HG03442 (cell line): ENCODE measurements at regions not wholly inside any gene's neighbourhood (a gene's known extent, or its start where the extent isn't known, plus 50 kb on each side); places are given as distances from the start of the nearest gene placed in this dataset.
"Not testable (repeated sequence)": the region's sequence is repeated elsewhere in the genome, so short reads cannot be mapped to it uniquely, and the experiment has no call there.

Experiments
- ATAC-seq: cut with Tn5 transposase; IDR thresholded peaks from one replicate; pipeline ENCODE4 v1.9.1; 2021; ENCODE audit warnings: mild to moderate bottlenecking, moderate library complexity; ENCODE audit not compliant: unreplicated experiment

DNA sequence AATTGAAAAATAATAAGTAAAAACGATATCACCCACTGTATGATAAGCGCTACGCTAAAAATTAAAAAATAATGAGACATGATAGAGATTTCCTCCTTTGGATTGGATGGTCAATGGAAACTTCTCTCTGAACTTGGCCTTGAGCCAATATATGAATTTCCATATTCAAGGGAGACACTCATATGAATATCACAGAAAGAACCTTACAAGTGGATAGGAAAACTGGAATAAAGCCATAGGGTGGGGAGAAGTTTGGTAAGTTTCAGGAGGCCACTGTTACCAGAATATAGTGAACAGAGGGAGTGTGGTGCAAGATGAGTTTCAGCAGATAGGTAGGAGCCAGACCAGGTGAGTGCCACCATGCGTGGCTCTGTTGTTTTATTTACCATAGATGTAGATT lies 147.2 kb downstream of the SEM1 start:
- no peak for ATAC-seq

DNA sequence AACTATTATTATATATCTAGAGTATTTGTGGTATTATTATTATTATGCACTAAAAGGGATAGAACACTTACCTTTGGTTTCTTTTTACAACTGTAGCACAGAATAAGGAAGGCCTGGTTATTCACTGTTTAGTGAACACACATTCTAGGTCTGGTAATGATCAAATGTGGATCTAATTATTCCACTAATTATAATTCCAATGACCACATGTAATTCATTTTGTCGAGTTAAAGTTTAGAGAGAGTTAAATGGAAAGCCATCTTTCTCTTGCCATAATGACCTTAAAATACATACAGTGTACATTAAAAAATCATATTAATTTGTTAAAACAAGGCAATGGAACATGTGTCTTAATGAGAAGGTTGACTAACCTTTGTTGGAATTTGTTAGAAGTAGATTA lies 147.8 kb downstream of the SEM1 start:
- no peak for ATAC-seq

DNA sequence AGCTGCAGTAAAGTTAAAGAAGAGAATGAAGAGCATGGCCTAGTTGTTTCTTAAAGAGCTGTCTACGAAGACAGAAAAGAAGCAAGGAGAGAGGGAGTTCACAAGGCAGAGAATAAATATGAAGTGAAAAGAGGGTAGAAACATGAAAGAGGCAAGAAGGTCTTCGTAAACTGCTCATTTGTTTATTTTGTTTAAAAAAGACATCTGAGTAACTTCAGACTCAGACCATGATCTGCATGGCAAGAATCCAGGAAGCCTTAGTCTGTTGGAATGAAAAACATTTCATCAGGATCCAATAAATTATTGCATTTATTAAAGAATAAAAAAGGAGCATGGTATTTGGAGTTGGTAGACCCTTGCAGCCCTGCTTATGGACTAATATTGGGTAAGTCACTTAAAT lies 151.1 kb downstream of the SEM1 start:
- no peak for ATAC-seq

DNA sequence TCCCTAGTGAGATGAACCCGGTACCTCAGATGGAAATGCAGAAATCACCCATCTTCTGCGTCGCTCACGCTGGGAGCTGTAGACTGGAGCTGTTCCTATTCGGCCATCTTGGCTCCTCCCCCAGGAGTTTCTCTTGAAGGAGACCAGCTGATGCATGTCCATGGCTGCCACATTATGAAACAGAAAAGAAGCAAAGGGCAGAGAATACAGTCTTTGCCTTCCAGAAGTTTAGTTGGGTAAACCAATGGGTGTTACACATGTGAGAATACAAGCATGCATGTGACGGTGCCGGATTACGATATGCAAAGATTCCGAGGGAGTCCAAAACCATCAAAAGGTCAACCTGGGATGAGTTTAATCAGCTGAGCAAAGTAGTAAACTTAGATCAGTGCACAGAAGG lies 151.6 kb downstream of the SEM1 start:
- no peak for ATAC-seq

DNA sequence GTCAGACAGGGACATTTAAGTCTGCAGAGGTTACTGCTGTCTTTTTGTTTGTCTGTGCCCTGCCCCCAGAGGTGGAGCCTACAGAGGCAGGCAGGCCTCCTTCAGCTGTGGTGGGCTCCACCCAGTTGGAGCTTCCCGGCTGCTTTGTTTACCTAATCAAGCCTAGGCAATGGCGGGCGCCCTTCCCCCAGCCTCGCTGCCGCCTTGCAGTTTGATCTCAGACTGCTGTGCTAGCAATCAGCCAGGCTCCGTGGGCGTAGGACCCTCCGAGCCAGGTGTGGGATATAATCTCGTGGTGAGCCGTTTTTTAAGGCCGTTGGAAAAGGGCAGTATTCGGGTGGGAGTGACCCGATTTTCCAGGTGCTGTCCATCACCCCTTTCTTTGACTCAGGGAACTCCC lies 152.0 kb downstream of the SEM1 start:
- ATAC-seq: not testable (repeated sequence)

DNA sequence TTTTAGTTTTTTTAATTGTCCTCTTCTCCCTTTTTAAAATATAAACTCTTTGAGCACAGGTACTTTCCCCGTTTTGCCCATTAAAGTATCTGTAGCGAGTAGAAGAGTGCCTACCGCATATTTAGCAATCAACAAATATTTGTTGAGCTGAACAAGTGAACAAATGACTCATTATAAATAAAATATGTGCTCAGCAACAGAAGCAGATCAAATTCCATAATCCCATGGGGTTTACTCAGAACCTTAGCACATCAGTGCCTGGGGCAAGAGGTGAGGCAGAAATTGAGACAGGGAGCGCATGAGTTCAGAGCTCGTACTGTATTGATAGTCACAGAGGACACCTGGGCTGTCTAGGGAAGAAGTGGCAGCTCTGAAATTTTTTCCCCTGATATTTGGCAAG lies 161.0 kb downstream of the SEM1 start:
- ATAC-seq: no peak

DNA sequence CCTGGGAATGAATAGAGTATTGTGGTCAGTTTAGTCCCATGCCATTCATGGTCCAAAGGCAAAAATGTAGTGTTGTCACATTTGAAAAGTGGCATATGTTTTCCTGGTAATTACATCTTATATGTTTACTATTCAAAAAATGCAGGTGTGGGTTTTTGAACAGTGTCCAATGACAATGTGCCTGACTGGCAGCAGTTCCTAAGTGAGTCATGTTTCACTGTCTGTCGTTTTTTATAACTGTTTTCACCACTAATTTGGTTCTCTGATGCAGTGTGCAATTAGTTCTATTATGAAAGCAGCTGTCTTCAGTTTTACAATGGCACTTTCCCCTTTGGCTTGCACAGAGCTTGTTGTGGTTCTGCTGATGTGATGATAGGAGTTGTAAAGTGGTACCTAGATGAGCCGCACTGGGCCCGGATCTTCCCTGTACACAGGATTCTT lies 162.3 kb downstream of the SEM1 start:
- no peak for ATAC-seq

DNA sequence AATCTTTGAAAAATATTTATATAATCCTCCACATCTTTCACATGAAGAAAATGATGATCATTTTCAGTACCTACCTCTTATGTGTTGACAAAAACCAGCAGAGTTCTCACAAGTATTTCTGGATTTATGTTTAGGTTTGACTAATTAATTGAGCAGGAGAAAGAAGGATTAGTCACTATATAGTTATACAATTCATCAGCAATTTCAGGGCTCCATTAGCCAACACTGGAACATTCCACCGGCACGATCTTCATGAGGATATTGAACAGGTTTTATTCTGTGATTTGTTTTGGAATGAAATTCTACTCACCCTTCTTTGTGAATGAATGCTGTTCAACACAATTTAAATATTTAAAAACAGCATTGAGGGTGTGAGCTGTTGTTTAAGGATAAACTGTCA lies 163.2 kb downstream of the SEM1 start:
- no peak for ATAC-seq

DNA sequence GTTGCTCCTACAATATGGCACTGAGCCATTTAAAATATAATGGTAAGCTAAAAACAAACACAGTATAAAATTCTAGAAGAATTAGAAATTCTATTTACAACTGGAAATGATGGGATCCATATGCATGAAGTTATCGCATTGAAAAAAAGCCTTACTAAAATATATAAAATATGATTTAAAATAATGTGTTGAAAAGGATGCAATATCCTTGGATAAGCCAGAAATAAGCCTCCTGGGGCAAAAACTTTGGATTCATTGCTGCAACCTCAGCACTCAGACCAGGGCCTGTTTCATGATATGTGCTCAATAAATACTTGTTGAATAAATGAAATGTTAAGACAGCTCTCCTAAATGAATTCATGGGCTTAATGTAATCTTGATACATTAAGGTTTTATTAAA lies 170.2 kb downstream of the SEM1 start:
- no peak for ATAC-seq

DNA sequence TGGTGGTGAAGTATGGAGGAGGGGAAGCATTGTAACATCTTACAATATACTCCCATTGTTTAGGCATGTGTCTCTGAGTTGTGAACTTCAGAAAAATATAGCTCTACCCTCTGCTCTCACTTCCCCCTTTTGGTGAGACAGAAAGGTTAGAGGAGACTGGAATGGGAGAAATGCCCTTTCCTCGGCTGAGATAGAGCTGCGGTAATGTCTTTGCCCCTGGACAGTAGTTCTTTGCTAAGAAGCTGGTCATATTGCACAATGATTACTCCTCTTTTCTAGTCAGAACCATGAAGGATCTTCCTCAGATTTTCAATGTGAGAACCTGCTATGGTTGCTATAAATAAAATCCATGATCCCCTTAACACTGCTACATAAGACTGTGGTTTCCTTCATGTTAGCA lies 171.0 kb downstream of the SEM1 start:
- no peak for ATAC-seq

DNA sequence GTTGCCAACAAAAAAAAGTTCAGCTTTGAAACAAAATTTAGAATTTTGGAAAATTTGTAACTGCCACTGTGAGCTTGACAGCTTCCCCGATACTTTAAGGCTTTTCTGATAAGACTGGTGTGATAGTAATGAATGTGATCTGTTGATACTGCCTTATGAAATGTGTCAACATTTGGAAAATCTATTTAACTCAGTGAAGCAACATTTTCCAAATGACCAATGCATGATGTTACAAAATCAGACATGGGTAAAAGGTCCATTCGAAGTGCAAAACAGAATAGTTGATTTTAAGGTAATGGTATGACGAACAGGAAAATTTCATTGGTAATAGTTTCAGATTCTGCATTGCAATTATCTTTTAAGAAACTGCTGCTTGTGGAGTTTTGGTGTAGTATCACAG lies 175.4 kb downstream of the SEM1 start:
- no peak for ATAC-seq

DNA sequence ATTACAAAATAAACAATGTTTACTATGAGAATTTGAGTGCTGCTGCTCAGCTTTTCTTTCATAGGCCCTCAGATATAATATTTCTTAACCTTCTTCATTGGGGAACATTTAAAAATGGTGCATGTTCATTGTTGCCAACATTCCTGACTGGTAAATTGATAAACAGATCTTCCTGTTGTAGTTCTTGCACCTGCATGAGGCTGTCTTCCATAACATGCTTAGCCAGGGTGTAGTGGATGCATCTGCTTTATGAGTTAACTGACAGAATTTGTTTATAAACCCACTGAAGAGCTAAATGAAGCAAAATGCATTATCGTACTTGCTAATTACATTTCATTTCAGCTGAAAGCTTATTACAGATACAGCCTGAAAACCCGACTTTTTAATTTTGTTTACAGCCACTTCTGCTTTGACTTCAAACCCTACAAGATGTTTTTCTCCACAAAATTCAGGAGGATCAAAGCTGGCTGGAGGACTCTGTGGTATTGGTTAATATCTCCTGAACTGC lies 177.2 kb downstream of the SEM1 start:
- ATAC-seq: no peak

DNA sequence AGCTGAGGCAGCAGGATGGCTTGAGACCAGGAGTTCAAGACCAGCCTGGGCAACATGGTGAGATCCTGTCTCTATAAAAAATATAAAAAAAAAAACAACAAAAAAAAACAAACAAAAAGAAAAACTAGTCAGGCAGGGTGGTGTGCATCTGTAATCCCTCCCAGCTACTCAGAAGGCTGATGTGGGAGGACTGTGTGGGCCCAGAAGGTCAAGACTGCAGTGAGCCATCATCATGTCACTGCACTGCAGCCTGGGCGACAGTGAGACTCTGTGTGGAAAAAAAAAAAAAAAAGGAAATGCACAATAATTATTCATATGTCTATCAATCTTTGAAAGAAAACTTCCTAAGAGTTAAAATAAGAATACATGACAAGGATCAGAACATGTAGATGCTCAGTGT lies 178.3 kb downstream of the SEM1 start:
- ATAC-seq: no peak

DNA sequence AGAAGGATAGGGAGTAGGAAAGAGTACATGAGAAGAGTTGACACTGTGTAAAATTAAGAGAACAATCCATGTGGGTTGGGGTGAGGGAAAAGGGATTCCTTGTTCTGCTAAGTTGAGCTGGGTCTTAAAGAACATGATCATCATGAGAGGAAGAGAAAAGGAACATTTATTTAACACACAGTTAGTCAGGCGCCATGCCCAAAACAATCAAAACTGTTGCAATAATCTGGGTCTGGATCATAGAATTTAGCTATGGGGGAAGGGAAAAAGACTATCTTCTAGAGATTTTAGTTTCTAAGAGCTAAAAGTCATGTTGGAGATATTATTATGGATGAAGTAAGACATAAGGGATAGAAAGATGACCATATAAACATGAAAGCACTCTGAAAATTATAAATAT lies 178.9 kb downstream of the SEM1 start:
- ATAC-seq: no peak

DNA sequence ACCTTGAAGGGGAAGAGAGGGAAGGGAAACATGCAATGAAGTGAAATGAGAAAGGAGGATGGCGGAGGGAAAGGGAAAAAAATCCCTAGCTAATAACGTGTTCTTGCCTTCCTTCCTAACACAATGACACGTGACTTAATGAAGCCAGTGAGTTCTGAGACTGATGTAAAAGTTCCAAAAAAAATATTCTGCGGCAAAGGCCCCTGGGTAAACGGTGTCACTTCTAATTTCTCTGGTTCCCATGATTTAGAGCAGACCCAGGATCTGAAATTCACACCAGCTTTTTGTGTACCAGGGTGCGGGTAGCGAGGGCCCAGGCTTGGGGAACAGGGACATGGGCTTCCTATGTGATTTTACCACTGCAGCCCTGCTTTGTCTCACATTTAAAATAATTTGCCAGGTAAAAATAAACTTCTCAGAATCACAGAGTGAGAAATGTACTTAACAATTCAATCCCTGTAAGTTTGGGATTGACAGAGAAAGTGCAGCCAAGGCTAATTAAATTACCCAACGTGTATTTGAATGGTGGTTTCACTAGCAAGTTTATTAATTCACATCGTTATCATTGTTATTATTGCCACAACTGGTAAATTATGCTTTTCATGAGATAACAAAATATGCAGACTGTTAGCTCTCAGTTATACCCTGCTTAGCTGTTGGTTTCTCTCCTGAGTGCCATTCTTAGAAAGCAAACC lies 182.4 kb downstream of the SEM1 start:
- ATAC-seq: no peak

DNA sequence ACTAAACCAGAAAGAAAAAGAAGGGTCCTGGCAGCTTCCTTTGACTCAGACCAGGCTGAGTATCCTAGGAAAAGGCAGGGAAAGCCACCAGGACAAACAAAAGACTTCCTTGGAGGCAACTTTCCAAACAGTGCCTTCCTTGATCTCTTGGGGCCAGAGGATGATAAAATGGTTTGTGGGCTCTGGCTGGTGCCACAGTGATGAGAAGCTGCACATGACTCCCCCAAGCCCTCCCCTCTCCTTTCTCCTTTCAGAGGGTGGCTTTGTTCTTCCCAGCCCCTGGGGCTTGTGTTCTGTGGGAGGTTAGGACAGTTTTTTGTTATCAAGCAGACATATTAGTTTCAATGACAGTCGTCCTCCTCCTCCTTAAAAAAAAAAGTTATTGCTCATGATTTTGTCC lies 183.2 kb downstream of the SEM1 start:
- ATAC-seq: no peak

DNA sequence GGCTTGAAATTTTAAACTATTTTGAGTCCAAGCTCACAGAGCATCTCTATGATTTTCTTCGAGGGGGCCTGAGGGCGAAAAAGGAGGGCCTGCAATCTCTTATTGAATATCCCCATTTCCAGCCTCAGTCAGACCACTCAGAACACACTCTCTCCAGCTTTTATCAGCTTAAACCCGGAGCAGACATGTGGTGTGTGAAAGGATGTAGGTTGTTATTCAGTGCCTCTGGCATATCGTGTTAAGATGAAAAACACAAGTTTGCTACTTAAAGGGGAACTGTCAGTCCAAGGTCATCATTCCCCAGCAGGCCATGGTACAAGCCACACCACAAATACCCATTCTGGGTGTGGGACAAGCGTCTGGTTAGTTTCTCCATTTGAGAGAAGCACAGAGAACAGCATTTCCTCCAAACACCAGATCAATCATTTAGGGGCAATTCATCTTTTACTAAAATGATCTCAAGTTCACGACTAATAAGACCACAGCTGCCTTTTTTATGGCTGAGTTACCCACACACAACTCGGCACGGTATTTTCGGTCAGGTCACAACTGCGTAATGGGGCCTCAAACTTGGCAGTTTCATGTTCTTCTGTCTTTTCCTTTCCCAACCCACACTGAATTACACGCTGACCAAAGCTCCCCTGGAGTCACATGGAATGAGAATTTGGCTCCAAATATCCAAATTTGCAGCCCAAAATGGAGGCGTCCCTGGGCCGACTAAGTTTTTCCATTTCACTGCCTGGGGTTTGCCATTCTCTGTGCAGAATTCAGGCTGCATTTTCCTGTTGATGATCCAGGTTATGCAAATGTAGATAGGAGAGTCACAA lies 188.4 kb downstream of the SEM1 start:
- ATAC-seq: no peak

DNA sequence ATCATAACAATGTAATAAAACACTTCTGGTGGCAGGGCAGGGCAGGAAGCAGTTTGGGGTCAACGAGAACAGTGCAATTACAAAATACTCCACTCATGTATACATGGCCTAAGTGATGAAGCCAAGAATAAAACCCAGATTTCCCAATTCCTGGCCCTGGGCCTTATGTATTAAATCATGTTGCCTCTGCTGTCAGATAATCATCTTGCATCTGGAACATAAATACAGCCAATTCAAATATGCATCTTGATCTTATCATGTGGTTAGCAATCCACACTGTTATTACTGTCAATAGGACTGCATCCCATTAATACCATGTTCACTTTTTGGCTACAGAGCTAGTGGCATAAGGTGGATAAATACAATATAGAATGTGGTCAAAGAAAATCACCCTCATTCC lies 186.5 kb upstream of the SLC25A13 start:
- ATAC-seq: no peak

DNA sequence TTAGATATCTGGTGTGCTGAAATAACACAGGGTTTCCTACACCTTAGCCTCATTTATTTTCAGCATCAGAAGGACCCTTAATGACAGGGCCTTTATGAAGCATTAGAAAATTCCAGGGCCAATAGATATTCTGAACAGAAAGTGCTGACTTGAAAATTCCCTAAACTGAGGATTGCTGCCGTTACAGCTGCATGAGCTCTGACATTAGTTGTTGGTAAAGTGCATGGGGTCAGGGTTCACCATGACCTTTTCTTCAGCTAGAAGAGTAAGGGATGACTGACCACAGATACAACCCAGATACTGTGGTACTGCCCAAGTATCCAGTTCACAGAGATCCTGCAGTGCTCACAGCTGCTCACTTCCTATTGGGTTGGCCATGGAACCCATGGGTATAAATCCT lies 181.7 kb upstream of the SLC25A13 start:
- no peak for ATAC-seq

DNA sequence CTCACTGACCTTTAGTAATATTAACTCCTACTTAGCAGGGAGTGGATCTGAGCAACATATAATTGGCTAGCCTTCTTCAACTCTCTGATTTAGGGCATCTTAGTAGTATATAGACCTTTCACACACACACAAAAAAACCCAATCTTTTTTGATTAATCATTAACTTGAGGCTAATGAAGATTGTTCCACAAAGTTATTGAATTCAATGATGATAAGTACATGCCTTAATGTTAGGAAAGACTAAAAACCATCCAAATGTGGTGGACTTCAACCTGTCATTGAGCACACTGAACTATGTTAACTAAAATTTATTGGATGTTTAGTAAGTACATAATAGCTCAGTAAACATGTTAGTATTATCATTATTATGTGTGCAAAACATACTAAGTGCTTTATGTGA lies 179.4 kb upstream of the SLC25A13 start:
- no peak for ATAC-seq

DNA sequence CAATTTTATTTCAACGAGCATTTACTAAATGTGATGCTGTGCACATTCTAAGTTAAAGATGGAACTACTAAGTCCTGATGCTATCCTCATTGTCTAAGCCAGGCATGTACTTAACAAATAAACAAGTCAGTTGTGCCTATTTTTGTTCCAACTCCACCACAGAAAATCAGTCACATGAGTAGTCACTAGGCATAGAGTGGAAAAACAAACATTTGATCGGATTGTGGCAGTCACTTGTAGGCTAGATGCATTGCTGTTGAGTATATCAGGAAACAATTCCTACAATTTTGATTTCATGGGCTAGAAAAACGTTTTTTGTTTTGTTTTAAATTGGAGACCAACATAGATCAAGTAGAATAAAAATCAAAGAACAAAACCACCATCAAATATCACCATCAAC lies 177.6 kb upstream of the SLC25A13 start:
- no peak for ATAC-seq

DNA sequence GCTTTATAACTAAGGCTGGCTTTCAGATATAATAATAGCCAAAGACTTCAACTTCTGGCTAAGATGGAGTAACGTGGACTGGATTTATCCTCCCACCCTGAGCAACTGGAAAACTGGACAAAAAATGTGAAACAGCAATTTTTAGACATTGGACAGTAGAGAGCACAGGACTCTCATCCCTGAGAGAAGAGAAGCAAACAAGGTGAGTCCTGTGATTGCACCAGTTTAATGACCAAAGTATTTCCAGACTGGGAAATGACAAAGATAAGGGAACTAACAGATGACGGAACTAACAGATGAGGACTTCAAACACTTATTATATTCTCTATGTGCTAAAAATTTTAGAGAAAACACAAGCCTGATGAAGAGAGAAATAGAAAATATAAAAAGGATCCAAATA lies 175.7 kb upstream of the SLC25A13 start:
- no peak for ATAC-seq
